Pancreas (tissue), 10 donors: ENCODE measurements at regions not wholly inside any gene's neighbourhood (a gene's known extent, or its start where the extent isn't known, plus 50 kb on each side); places are given as distances from the start of the nearest gene placed in this dataset.

Experiments used
- ATAC-seq, 4 donors: fragments of 200-7000 bp; cut with Tn5 transposase; one replicate each; pipeline versions ENCODE4 v1.8.0 to v1.9.1; 2020; ENCODE audit warnings: mild to moderate bottlenecking in 4 of 4, moderate library complexity in 4 of 4
- DNase-seq, 6 donors: peaks; one replicate each; pipeline ENCODE4 v3.0.0-alpha.2; 2020
- FAIRE-seq: peaks from 2 replicates; lab custom pipeline; 2012; peaks lifted over from hg19 to GRCh38; lab: Jason Lieb, UNC
- H3K27ac ChIP-seq, 4 donors: fragments of 200-600 bp; sonication (generic); 1 replicate in 3 of 4; 2 replicates in 1 of 4; pipeline versions ENCODE4 v1.5.0 to v1.8.0; 2020
- H3K27me3 ChIP-seq, 4 donors: fragments of 200-600 bp; one replicate each; pipeline ENCODE4 v1.8.0; 2021
- H3K36me3 ChIP-seq, 3 donors: fragments of 200-600 bp; sonication (generic) in 1 of 3; one replicate each; pipeline versions ENCODE4 v1.5.0 to v1.8.0; 2020 to 2021
- H3K4me1 ChIP-seq, 3 donors: fragments of 200-600 bp; one replicate each; pipeline ENCODE4 v1.8.0; 2021
- H3K4me3 ChIP-seq, 4 donors: fragments of 200-600 bp; sonication (generic) in 2 of 4; one replicate each; pipeline versions ENCODE4 v1.5.0 to v1.8.0; 2020 to 2021
- H3K9me3 ChIP-seq, 4 donors: fragments of 200-600 bp; one replicate each; pipeline ENCODE4 v1.8.0; 2021
- WGBS, 2 donors: extraction: QIAGEN DNeasy Blood & Tissue Kit; methylation state at CpG; one replicate each; pipeline ENCODE4 v1.1.7; 2013; 5-methylcytosine and 5-hydroxymethylcytosine counted together
- intact Hi-C, 3 donors: fragments of 100-400 bp; cut with DNase I; formaldehyde crosslinking; loops; one replicate each; pipeline versions ENCODE4 v1.11.1 to v1.14.2; 2022
- TF ChIP-seq, protein P1 (sequence below), 4 donors: fragments of 200-600 bp; sonication (generic) in 3 of 4; IDR thresholded peaks; one replicate each; pipeline versions ENCODE4 v1.5.0 to v1.8.0; 2021; ENCODE audit warnings: antibody characterized with exemption in 4 of 4
- donor health status: healthy with polysubstance abuse.
- donor health status: DM: no; HTN: no; CAD: no; lungs with moderate emphysema.
- donor health status: DM: no; HTN: no; CAD: no.
- donor health status: control.
- donor health status: control.
- donor health status: Bipolar disorder and iron deficiency.
- donor health status: DM: yes; HTN: yes; CAD: no.
- donor health status: DM: no; HTN: no; CAD: no.
- donor health status: DM: no; HTN: no; CAD: no.
- donor health status: DM: yes; HTN: yes; CAD: no.

- Histone ChIP-seq H3K36me3 (no peaks in the 10 kb centered on the region), H3K27me3 (no peaks in the 10 kb centered on the region), H3K9me3 (no peaks in the 10 kb centered on the region), H3K4me3 (no peak overlapping the region), H3K27ac (no peak overlapping the region), H3K4me1 (no peaks in the 10 kb centered on the region)
- 68 to 74% methylated on average over 4 of the region's 4 CpGs for WGBS, 2 donors
- no peak for DNase-seq
- intact Hi-C loops, result no loop called here
- no peak for FAIRE-seq
- ATAC-seq, result no peak
- TF ChIP-seq, protein P1, sequence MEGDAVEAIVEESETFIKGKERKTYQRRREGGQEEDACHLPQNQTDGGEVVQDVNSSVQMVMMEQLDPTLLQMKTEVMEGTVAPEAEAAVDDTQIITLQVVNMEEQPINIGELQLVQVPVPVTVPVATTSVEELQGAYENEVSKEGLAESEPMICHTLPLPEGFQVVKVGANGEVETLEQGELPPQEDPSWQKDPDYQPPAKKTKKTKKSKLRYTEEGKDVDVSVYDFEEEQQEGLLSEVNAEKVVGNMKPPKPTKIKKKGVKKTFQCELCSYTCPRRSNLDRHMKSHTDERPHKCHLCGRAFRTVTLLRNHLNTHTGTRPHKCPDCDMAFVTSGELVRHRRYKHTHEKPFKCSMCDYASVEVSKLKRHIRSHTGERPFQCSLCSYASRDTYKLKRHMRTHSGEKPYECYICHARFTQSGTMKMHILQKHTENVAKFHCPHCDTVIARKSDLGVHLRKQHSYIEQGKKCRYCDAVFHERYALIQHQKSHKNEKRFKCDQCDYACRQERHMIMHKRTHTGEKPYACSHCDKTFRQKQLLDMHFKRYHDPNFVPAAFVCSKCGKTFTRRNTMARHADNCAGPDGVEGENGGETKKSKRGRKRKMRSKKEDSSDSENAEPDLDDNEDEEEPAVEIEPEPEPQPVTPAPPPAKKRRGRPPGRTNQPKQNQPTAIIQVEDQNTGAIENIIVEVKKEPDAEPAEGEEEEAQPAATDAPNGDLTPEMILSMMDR (IDR thresholded peaks at IDR 0.05), result no peak
These were observed 173.2 kb downstream of the GAS1 start for GRCh38 chr9:86774116-86774515.

GRCh38 chr9:86773422-86773945 lies 173.8 kb downstream of the GAS1 start:
- DNase-seq (no peak), FAIRE-seq (no peak), ATAC-seq (no peak)
- TF ChIP-seq, protein P1 (IDR thresholded peaks at IDR 0.05), result no peak
- no peaks in the 10 kb centered on the region for H3K9me3 ChIP-seq
- no peak overlapping the region for H3K4me3 ChIP-seq
- no peaks in the 10 kb centered on the region for H3K36me3 ChIP-seq
- no peaks in the 10 kb centered on the region for H3K4me1 ChIP-seq
- H3K27me3 ChIP-seq, result no peaks in the 10 kb centered on the region
- 89 to 94% methylated on average over 6 of the region's 6 CpGs for WGBS, 2 donors
- intact Hi-C loops, result no loop called here
- no peak overlapping the region for H3K27ac ChIP-seq

- FAIRE-seq (no peak), DNase-seq (no peak), ATAC-seq (no peak)
- Histone ChIP-seq H3K27ac (no peak overlapping the region), H3K36me3 (no peaks in the 10 kb centered on the region), H3K4me3 (no peak overlapping the region), H3K27me3 (no peaks in the 10 kb centered on the region), H3K9me3 (no peaks in the 10 kb centered on the region), H3K4me1 (no peaks in the 10 kb centered on the region)
- intact Hi-C loops, result no loop called here
- 85 to 87% methylated on average over 4 of the region's 4 CpGs for WGBS, 2 donors
- TF ChIP-seq, protein P1 (IDR thresholded peaks at IDR 0.05), result no peak
These were observed 174.7 kb downstream of the GAS1 start for GRCh38 chr9:86772635-86772993.

DNA sequence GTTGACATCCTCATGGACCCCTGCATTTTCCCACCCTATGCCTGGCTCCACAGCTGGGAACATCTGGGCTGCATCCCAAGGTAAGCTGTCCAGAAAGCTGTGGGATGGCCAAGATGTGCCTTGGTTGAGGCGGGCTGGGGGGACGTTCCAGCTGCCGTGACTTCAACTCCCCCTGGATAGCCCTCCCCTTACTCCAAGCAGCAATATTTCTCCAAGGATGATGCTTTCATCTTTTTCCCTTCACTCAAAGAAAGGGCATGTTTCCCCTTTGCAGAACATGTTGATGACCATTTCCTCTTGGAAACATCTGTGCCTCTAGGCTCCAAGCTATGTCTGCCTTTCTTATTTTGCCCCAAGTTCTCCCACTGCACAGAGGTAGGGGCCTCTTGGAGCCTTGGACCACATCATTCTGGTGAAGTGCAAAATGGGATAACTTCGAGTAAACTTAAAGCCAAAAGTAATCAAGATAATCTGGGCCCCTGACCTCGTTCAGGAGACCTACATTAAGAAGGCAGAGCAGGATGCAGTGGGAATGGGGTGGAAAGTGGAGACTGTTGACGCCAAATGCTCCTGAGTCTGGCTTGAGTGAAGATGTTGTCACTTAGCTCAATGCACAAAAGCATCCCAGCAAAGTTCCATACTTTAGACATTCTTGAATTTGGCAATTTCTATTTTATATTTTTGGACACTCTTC lies 175.2 kb downstream of the GAS1 start:
- TF ChIP-seq, protein P1 (IDR thresholded peaks at IDR 0.05), result no peak
- Histone ChIP-seq H3K4me3 (no peak overlapping the region), H3K36me3 (no peaks in the 10 kb centered on the region), H3K27me3 (no peaks in the 10 kb centered on the region), H3K4me1 (no peaks in the 10 kb centered on the region), H3K27ac (no peak overlapping the region), H3K9me3 (no peaks in the 10 kb centered on the region)
- no peak for ATAC-seq
- no peak for DNase-seq
- 77 to 78% methylated on average over 6 of the region's 6 CpGs for WGBS, 2 donors
- no peak for FAIRE-seq
- intact Hi-C loops, result no loop called here

DNA sequence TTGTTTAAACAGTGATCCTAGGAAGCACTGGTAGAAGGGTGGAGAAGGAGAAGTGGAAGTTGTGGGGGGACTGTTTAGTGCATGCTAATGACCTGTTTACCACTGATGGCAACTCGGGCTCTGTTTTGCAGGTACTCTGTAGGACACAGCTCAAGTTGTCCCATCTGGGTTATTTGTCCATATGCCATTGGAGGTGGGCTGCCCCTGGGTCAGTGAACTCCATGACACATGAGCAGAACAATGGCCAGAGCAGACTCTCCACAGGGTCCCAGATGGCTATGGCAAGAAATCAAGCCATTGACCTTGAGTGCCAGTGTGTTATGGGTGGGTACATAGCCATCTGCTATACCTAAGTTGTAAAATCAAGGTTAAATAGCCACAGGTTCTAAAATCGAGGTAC lies 175.9 kb downstream of the GAS1 start:
- ATAC-seq (no peak), DNase-seq (no peak), FAIRE-seq (no peak)
- Histone ChIP-seq H3K4me1 (no peaks in the 10 kb centered on the region), H3K36me3 (no peaks in the 10 kb centered on the region), H3K27me3 (no peaks in the 10 kb centered on the region), H3K9me3 (no peaks in the 10 kb centered on the region), H3K4me3 (no peak overlapping the region), H3K27ac (no peak overlapping the region)
- TF ChIP-seq, protein P1 (IDR thresholded peaks at IDR 0.05), result no peak
- intact Hi-C loops, result no loop called here
- WGBS, 2 donors, result 40 to 46% methylated on average over 2 of the region's 2 CpGs
